HCT116 (cell line): ENCODE measurements at regions not wholly inside any gene's neighbourhood (a gene's known extent, or its start where the extent isn't known, plus 50 kb on each side); places are given as distances from the start of the nearest gene placed in this dataset.

ENCODE experiments used
- CTCF ChIP-seq, 3 experiments: fragments of 200-600 bp in 1 of 3; sonication (generic) in 1 of 3; IDR thresholded peaks in 2 of 3; conservative IDR thresholded peaks in 1 of 3; 2 replicates each; pipeline ENCODE4 v1.5.1; 2012 to 2017; ENCODE audit warnings: low read depth in 2 of 3, low read length in 2 of 3, antibody characterized with exemption in 1 of 3, borderline replicate concordance in 1 of 3, control low read depth in 1 of 3, mild to moderate bottlenecking in 1 of 3, mixed read lengths in 1 of 3, mixed run types in 1 of 3, moderate library complexity in 1 of 3; ENCODE audit not compliant: insufficient read depth in 1 of 3
- ELF1 ChIP-seq: IDR thresholded peaks from 2 replicates; pipeline ENCODE4 v1.6.1; 2012; ENCODE audit warnings: low read depth, borderline replicate concordance
- EZH2 ChIP-seq: fragments of 200-600 bp; sonication (generic); IDR thresholded peaks from 2 replicates; pipeline ENCODE4 v1.6.1; 2017; ENCODE audit warnings: antibody characterized with exemption, mixed run types
- EZH2phosphoT487 ChIP-seq: fragments of 200-600 bp; IDR thresholded peaks from 2 replicates; pipeline ENCODE4 v1.6.1; 2018; ENCODE audit warnings: antibody characterized with exemption, borderline replicate concordance
- JUND ChIP-seq: IDR thresholded peaks from 2 replicates; pipeline ENCODE4 v1.6.1; 2012
- POLR2A ChIP-seq: IDR thresholded peaks from 2 replicates; pipeline ENCODE4 v1.7.0; 2011; ENCODE audit warnings: borderline replicate concordance; ENCODE audit not compliant: insufficient read depth, insufficient read length; ENCODE audit errors: extremely low read depth
- POLR2AphosphoS5 ChIP-seq: IDR thresholded peaks from 2 replicates; pipeline ENCODE4 v1.6.1; 2011; ENCODE audit warnings: mild to moderate bottlenecking, low read depth, low read length, moderate library complexity
- RAD21 ChIP-seq: IDR thresholded peaks from 2 replicates; pipeline ENCODE4 v1.6.1; 2012; ENCODE audit warnings: low read depth, mild to moderate bottlenecking
- SIN3A ChIP-seq: IDR thresholded peaks from 2 replicates; pipeline ENCODE4 v1.6.1; 2012; ENCODE audit warnings: low read depth
- SP1 ChIP-seq: IDR thresholded peaks from 2 replicates; pipeline ENCODE4 v1.6.1; 2012; ENCODE audit warnings: low read depth
- TCF7L2 ChIP-seq: IDR thresholded peaks from 2 replicates; pipeline ENCODE4 v1.7.0; 2011; ENCODE audit warnings: borderline replicate concordance, inconsistent platforms; ENCODE audit not compliant: insufficient read depth, insufficient read length; ENCODE audit errors: extremely low read depth
- ZNF274 ChIP-seq: fragments of 200-500 bp; sonication (Bioruptor generic); IDR thresholded peaks from 2 replicates; pipeline ENCODE4 v1.6.1; 2014; ENCODE audit warnings: mild to moderate bottlenecking, low read depth, low read length, inconsistent platforms
- TF ChIP-seq, protein P1 (sequence below): IDR thresholded peaks from 2 replicates; pipeline ENCODE4 v1.6.1; 2012; ENCODE audit warnings: low read depth
- TF ChIP-seq, protein P2 (sequence below): IDR thresholded peaks from 2 replicates; pipeline ENCODE4 v1.6.1; 2012

DNA sequence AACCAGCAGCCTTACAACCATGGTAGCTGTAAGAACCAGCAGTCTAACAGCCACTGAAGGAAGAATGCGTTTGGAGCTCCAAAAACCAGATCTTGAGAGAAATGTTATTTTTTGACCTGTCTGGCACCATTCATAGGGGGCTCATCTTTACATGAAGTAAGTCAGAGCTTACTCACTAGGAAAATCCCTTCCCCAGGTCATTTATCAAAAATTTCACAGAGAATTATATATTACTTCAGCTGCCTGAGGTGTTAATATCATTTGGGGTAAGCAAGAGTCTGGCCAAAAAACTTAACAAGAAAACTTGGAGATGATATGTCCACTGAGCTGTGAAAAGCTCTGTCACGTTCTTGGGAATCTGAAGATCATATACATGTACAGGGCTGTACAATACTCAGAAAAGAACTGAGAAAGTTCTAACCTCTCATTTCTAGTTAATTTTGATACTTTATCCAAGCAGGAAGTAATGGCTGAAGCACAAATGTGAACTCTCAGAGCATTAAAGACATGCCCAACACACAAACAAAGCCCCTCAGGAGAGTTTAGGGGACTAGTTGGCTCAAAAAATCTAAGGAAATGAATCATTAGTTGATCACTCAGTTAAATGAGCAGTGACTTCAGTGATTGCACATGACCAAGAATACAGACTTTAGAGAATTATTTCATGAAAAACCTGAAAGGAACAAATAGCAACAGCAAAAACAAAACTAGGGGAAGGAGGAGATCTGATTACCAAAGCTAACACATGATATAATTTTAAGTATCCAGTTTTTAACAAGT is 681.1 kb downstream of the LTN1 start:
- no peak for TF ChIP-seq CTCF (IDR thresholded peaks at IDR 0.05 in 2 of 3, conservative IDR thresholded peaks at IDR 0.05 in 1 of 3; ENCODE audit: borderline replicate concordance in 1 of 3, insufficient read depth in 1 of 3, low read depth in 2 of 3, low read length in 2 of 3)
- no peak for TF ChIP-seq SIN3A
- TF ChIP-seq, protein P1, sequence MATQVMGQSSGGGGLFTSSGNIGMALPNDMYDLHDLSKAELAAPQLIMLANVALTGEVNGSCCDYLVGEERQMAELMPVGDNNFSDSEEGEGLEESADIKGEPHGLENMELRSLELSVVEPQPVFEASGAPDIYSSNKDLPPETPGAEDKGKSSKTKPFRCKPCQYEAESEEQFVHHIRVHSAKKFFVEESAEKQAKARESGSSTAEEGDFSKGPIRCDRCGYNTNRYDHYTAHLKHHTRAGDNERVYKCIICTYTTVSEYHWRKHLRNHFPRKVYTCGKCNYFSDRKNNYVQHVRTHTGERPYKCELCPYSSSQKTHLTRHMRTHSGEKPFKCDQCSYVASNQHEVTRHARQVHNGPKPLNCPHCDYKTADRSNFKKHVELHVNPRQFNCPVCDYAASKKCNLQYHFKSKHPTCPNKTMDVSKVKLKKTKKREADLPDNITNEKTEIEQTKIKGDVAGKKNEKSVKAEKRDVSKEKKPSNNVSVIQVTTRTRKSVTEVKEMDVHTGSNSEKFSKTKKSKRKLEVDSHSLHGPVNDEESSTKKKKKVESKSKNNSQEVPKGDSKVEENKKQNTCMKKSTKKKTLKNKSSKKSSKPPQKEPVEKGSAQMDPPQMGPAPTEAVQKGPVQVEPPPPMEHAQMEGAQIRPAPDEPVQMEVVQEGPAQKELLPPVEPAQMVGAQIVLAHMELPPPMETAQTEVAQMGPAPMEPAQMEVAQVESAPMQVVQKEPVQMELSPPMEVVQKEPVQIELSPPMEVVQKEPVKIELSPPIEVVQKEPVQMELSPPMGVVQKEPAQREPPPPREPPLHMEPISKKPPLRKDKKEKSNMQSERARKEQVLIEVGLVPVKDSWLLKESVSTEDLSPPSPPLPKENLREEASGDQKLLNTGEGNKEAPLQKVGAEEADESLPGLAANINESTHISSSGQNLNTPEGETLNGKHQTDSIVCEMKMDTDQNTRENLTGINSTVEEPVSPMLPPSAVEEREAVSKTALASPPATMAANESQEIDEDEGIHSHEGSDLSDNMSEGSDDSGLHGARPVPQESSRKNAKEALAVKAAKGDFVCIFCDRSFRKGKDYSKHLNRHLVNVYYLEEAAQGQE = no peak
- TF ChIP-seq POLR2A = no peak
- no peak for TF ChIP-seq ZNF274
- no peak for TF ChIP-seq EZH2phosphoT487
- no peak for TF ChIP-seq EZH2
- TF ChIP-seq TCF7L2 = no peak
- TF ChIP-seq, protein P2, sequence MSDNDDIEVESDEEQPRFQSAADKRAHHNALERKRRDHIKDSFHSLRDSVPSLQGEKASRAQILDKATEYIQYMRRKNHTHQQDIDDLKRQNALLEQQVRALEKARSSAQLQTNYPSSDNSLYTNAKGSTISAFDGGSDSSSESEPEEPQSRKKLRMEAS = no peak
- TF ChIP-seq RAD21 = no peak
- TF ChIP-seq POLR2AphosphoS5 = no peak
- TF ChIP-seq SP1 = no peak
- TF ChIP-seq JUND = no peak
- TF ChIP-seq ELF1 = no peak
